K562 (cell line): ENCODE measurements at regions not wholly inside any gene's neighbourhood (a gene's known extent, or its start where the extent isn't known, plus 50 kb on each side); places are given as distances from the start of the nearest gene placed in this dataset.

Experiments used
- CEBPZ ChIP-seq: fragments of 150-350 bp; IDR thresholded peaks from 2 replicates; pipeline ENCODE4 v1.6.1; 2014; ENCODE audit warnings: low read depth, mild to moderate bottlenecking, low read length, borderline replicate concordance
- NCOA2 ChIP-seq, 2 experiments: fragments of 450-650 bp; IDR thresholded peaks; 2 replicates each; pipeline ENCODE4 v1.6.1; 2018; ENCODE audit warnings: mild to moderate bottlenecking in 2 of 2, moderate library complexity in 1 of 2; ENCODE audit not compliant: partially characterized antibody in 2 of 2
- NR2F6 ChIP-seq: fragments of 450-650 bp; formaldehyde crosslinking; IDR thresholded peaks from 2 replicates; pipeline ENCODE4 v1.4.0; 2020; ENCODE audit warnings: mild to moderate bottlenecking
- TAF15 ChIP-seq: fragments of 200-400 bp; formaldehyde crosslinking; IDR thresholded peaks from 2 replicates; pipeline ENCODE4 v1.6.1; 2017; ENCODE audit warnings: mild to moderate bottlenecking, low read depth, low read length, moderate library complexity
- TAF9B ChIP-seq: fragments of 450-650 bp; IDR thresholded peaks from 2 replicates; pipeline ENCODE4 v1.6.1; 2018; ENCODE audit warnings: mild to moderate bottlenecking; ENCODE audit not compliant: partially characterized antibody
- YY1 ChIP-seq, 3 experiments: IDR thresholded peaks; 2 replicates each; pipeline ENCODE4 v1.6.1; 2011; ENCODE audit warnings: low read length in 2 of 3, mild to moderate bottlenecking in 2 of 3, moderate library complexity in 2 of 3, borderline replicate concordance in 1 of 3, control low read depth in 1 of 3, low read depth in 1 of 3; ENCODE audit not compliant: insufficient read depth in 3 of 3, insufficient replicate concordance in 2 of 3, control insufficient read depth in 1 of 3, insufficient read length in 1 of 3; ENCODE audit errors: extremely low read depth in 1 of 3
- ZNF239 ChIP-seq: fragments of 250-450 bp; sonication (Bioruptor Pico); IDR thresholded peaks from 2 replicates; pipeline ENCODE4 v1.4.0; 2020; ENCODE audit warnings: mild to moderate bottlenecking
- ZNF79 ChIP-seq: fragments of 250-450 bp; sonication (Bioruptor Pico); IDR thresholded peaks from 2 replicates; pipeline ENCODE4 v1.4.0; 2020; ENCODE audit warnings: low read depth, mild to moderate bottlenecking, moderate library complexity

DNA sequence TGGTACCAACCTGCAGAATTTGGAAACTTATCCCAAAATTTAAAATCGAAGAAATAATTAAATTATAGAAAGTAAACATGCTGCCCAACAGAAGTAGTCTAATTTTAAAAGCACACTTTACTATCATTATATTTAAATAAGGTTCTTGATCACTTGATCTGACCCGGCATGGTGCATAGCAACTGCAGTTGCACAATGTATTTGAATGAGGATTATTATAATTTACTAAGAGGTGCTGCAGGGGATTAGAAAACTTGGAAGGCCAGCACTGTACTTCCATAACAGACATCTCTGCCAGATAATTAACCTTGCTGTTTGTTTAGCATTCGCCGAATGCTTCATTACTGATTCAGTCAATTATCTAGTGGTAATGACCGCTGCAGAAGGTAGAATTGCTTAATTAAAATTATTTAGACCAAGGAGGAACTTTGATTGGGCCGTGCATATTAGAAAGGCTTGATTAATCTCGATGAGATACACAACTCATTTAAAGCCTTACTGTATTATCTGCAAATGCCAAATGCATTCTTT is 971.6 kb downstream of the ZPLD1 start (continued):
- TF ChIP-seq NCOA2 (IDR thresholded peaks at IDR 0.05; ENCODE audit: partially characterized antibody in 2 of 2) (no peak), YY1 (IDR thresholded peaks at IDR 0.05; ENCODE audit: borderline replicate concordance in 1 of 3, control insufficient read depth in 1 of 3, extremely low read depth in 1 of 3, insufficient read depth in 3 of 3, insufficient read length in 1 of 3, insufficient replicate concordance in 2 of 3, low read depth in 1 of 3, low read length in 2 of 3) (no peak), ZNF79 (CRISPR knock-in tag) (no peak), TAF9B (no peak), CEBPZ (no peak), TAF15 (no peak), NR2F6 (CRISPR knock-in tag) (no peak), ZNF239 (CRISPR knock-in tag) (no peak)
- TF ChIP-seq, all 486 proteins: peak for 0
